Right ventricle myocardium inferior (tissue), 1 donor: ENCODE measurements at regions not wholly inside any gene's neighbourhood (a gene's known extent, or its start where the extent isn't known, plus 50 kb on each side); places are given as distances from the start of the nearest gene placed in this dataset.
"Not testable (repeated sequence)": the region's sequence is repeated elsewhere in the genome, so short reads cannot be mapped to it uniquely, and the experiment has no call there.

Experiments
- ATAC-seq: fragments of 200-7000 bp; cut with Tn5 transposase; one replicate; pipeline ENCODE4 v1.9.1; 2020; ENCODE audit warnings: mild to moderate bottlenecking, moderate library complexity
- DNase-seq: peaks from one replicate; pipeline ENCODE4 v3.0.0; 2021; ENCODE audit errors: missing footprints
- intact Hi-C: fragments of 100-400 bp; cut with DNase I; formaldehyde crosslinking; loops from one replicate; pipeline ENCODE4 v1.11.0; 2022
- donor health status: DM: no; HTN: yes; CAD: no; lungs with severe emphysema.

DNA sequence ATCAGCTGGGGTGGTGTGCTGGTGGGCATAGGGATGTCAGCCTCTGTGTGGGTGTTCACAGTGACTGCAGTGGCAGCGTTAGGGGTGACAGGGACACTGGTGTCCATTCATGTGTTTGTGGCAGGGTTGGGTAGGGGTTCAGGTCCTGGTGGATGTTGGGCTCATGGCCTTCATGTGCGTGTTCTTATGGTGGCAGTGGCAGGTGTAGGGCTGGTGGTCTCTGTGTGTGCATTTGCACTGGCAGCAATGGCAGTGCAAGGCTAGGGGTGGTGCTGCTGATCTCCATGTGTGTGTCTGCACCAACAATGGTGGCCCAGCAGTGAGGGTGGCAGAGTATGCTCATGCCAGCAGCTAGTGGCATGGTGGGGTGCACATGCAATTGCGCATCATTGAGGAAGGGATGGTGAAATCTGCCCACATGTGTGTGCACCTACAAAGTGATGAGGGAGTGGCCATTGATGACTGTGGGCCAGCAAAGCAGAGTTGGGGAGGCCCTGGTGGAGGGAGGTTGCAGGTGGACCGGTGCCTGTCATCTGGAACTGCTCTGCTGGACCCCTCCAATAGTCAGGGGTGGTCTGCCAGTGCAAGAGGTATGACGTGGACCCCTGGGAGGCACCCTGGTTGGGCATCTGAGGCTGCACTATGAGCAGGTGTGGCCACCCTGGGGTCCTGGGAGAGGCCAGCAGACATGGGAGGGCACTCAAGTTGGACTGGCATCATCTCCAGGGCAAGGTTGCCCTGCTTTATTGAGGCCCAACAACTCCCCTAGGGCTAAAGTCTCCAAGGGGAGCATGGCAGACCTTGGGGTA lies 182.9 kb downstream of the TTC6 start:
- intact Hi-C loops, result no loop called here
- DNase-seq (no peak), ATAC-seq (no peak)

DNA sequence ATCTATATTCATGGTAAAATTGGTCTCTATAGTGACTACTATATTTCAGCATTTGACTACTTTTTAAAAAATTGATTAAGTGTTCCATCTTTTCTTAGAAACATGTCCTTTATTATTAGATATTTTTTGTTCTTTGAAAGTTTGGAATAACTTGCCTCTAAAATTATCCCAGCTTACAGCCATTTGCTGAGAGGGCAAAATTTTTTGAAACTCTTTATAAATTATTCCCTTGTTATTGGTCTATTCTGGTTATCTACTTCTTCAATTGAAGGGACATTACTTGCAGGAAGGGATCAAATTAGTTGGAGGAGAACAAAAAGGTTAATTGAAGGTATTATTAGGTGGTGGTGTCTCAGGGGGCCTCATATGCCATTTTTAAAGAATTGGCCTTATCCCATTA lies 184.1 kb downstream of the TTC6 start:
- intact Hi-C loops, result no loop called here
- ATAC-seq (no peak), DNase-seq (no peak)

DNA sequence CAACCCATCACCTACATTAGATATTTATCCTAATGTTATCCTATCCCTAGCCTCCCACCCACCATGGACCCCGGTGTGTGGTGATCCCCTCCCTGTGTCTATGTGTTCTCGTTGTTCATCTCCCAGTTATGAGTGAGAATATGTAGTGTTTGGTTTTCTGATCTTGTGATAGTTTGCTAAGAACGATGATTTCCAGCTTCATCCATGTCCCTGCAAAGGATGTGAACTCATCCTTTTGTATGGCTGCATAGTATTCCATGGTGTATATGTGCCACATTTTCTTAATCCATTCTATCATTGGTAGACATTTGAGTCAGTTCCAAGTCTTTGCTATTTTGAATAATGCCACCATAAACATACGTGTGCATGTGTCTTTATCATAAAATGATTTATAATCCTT lies 185.3 kb downstream of the TTC6 start:
- ATAC-seq, DNase-seq, intact Hi-C loops: not testable (repeated sequence)

DNA sequence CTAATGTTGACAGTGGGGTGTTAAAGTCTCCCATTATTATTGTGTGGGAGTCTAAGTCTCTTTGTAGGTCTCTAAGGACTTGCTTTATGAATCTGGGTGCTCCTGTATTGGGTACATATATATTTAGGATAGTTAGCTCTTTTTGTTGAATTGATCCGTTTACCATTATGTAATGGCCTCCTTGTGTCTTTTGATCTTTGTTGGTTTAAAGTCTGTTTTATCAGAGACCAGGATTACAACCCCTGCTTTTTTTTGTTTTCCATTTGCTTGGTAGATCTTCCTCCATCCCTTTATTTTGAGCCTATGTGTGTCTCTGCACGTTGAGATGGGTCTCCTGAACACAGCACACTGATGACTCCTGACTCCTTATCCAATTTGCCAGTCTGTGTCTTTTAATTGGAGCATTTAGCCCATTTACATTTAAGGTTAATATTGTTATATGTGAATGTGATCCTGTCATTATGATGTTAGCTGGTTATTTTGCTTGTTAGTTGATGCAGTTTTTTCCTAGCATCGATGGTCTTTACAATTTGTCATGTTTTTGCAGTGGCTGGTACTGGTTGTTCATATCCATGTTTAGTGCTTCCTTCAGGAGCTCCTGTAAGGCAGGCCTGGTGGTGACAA lies 188.9 kb downstream of the TTC6 start:
- DNase-seq, ATAC-seq, intact Hi-C loops: not testable (repeated sequence)

DNA sequence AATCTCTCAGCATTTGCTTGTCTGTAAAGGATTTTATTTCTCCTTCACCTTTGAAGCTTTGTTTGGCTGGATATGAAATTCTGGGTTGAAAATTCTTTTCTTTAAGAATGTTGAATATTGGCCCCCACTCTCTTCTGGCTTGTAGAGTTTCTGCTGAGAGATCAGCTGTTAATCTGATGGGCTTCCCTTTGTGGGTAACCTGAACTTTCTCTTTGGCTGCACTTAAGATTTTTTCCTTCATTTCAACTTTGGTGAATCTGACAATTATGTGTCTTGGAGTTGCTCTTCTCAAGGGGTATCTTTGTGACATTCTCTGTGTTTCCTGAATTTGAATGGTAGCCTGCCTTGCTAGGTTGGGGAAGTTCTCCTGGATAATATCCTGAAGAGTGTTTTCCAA lies 189.4 kb downstream of the TTC6 start:
- ATAC-seq, intact Hi-C loops, DNase-seq: not testable (repeated sequence)

DNA sequence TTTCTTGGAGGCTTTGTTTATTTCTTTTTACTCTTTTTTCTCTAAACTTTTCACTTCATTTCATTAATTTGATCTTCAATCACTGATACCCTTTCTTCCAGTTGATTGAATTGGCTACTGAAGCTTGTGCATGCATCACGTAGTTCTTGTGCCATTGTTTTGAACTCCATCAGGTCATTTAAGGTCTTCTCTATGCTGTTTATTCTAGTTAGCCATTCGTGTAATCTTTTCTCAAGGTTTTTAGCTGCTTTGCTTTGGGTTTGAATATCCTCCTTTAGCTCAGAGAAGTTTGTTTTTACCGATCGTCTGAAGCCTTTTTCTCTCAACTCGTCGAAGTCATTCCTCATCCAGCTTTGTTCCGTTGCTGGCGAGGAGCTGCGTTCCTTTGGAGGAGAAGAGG lies 189.9 kb downstream of the TTC6 start:
- ATAC-seq, intact Hi-C loops, DNase-seq: not testable (repeated sequence)

DNA sequence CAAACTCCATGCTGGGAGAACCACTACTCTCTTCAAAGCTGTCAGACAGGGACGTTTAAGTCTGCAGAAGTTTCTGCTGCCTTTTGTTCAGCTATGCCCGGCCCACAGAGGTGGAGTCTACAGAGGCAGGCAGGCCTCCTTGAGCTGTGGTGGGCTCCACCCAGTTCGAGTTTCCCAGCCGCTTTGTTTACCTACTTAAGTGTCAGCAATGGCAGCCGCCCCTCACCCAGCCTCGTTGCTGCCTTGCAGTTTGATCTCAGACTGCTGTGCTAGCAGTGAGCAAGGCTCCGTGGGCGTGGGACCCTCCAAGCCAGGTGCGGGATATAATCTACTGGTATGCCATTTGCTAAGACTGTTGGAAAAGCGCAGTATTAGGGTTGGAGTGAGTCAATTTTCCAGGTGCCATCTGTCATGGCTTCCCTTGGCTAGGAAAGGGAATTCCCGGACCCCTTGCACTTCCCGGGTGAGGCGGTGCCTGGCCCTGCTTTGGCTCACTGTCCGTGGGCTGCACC lies 190.7 kb downstream of the TTC6 start:
- ATAC-seq, DNase-seq, intact Hi-C loops: not testable (repeated sequence)

DNA sequence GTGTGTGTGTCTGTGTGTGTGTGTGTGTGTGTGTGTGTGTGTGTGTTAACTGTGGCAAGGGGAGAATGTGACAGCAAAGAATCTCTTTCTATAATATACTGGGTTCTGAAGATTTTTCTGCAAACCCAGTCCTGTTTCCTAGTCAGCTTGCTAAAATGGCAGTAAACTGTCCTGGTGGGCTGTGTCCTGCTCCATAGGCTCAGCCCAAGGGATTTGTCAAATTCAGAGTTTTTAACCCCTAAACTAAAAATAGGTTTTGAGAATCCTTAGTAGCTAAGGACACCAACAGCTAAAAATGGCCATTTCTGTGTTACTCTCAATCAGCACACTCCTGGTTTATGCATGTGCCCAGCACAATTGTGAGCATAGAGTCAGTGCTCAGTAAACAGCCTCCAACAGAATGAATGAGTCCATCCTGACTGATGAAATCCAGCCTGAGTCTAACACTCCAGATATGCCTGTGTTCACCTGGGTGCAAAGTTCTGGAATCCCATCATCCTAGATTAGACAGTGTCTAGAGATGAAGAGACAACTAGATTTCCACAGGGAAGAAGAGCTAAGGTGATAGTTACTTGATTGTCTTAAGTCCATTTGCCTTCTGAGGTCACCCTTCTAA lies 192.6 kb downstream of the TTC6 start:
- no peak for ATAC-seq
- no peak for DNase-seq
- intact Hi-C loops, result no loop called here

DNA sequence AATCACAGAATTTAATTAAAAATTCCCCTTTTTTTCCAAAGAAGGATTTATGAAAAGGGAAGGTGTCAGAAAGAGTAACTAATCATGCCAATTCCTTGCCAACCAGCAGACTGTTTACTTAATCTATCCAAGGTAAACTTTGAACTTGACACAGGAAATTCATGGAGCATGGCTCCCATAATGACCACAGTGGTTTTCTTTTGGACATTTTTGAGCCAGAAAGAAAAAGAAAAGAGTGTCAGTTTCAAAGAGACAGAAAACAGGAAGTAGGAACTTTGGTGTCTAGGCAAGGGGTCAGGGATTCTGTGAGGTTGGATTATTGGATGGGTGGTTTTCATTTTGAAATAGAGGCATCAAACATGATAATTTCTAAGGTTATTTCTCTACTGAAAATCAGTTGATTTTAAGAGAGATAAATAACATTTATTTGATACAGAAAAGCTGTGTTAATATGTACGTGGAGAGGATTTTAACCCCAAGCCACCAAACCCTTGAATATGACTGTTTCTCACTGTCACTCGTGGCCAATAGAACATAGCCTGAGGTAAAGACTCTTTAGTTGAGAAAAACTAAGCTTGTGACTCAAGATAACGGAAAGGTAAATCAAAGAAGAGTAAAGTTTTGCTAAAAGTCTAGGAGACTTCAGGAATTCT lies 196.1 kb downstream of the TTC6 start:
- intact Hi-C loops, result no loop called here
- DNase-seq, result no peak
- ATAC-seq, result no peak

DNA sequence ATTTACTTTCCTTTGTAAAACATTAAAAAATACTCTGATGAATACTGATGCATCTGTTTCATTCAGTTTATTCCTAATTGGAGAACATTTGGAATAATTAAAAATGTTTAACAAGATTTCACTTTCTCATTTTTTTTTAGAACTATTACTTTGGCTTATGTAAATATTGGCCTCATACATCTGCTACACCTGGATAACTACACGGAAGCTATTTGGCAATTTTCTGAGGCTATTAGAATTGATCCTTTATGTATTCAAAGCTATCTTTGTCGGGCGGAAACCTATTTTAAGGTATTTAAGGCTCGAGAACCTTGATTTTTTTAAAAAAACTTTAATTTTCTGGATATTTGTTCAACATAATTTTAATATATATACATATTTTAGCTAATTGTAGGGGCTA lies 196.7 kb downstream of the TTC6 start:
- DNase-seq (no peak), ATAC-seq (no peak)
- intact Hi-C loops, result no loop called here

DNA sequence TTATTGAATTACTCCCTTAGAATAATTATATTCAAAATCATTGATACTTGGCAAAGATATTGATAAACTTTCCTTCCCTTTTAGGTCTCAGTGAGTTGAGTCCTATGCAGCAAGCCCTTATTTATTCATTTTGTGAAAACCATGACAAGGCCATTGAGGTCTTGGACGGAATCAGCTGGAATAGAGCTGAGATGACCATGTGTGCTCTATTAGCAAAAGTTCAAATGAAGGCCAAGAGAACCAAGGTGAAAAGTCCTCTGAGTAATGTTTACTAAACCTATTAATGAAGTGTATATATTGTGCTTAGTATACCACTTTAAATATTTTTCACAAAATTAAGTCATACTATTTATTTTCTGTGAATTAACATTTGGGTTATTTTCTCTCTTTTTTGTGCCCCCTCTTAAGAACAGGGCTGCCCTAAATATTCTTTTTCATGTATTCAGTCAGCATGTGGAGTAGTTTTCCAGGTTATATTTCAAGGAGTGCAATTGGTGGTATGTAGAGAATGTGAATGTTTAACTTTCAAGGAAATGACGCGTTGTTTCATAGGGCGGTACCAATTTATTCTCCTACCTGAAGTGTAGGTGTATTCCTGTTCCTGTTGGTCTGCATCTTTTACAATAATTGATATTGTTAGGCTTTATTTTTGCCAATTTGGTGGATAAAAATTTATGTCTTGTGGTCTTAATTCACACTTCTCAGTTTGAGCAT lies 201.4 kb downstream of the TTC6 start:
- intact Hi-C loops, result no loop called here
- no peak for DNase-seq
- ATAC-seq, result no peak

DNA sequence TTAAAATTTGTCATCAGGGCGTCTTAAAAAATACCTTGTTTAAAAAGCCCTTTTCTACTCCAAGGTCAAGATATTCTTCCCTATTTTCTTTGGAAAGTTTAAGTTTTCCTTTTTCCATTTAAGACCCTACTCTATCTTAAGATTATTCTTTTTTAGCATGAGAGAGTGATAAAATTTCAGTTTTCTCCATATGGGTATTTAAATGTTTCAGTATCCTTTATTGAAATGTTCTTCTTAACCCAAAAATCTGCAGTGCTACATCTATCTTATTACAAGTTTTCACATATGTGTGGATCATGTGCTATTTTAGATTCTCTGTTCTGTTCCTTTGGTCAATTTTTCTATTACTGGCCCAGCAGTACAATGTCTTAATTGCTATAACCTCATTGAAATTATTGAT lies 202.2 kb downstream of the TTC6 start:
- ATAC-seq, result no peak
- intact Hi-C loops, result no loop called here
- no peak for DNase-seq

DNA sequence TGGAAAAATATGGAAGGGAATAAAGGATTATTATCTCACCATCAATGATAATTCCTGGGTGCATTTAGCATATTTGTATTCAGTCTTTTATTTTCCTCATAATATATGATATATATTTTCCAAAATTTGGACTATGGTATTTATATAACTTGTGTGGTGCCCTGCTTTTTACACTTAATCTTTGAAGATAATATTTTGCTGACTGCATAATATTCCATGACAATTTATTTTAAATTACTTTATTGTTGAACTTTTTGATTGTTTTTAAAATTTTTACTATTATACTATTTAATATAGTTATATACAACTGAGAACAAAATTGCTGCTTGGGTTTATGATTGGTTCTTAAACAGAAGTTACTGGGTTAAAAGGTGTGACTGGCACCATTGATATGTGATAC lies 212.3 kb downstream of the TTC6 start:
- intact Hi-C loops, result no loop called here
- DNase-seq (no peak), ATAC-seq (no peak)

DNA sequence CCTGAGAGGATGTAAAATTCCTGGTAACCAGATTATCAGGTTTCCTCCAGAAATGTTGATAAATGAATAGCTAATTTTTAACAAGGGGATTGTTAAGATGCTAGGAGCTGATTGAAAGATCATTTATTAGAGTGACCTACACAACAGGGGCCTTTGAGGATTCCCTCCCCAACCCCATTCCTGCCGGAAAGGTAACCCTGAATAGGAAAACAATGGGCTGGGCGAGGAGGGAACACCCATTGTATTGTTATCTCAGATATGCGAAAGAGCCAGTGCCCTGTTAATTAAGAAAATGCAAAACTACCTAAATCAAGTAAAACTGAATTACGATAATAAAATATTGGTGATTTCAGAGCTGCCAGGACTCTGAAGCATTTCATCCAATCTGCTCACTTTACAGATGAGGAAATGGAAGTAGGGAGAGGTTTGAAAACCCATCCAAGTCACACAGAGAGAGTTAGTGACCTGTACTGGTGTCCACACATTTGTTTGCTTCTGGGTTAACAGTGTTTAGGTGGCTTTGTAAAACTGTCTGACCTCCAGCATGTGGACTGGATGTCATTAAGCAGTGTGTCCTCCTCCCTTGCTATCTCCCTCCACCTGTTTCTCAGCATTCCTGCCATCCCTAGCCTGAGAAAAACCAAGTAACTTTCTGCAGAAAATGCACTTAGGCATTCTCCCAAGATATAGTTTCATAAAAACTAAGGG lies 214.8 kb downstream of the TTC6 start:
- intact Hi-C loops, result no loop called here
- ATAC-seq, result no peak

DNA sequence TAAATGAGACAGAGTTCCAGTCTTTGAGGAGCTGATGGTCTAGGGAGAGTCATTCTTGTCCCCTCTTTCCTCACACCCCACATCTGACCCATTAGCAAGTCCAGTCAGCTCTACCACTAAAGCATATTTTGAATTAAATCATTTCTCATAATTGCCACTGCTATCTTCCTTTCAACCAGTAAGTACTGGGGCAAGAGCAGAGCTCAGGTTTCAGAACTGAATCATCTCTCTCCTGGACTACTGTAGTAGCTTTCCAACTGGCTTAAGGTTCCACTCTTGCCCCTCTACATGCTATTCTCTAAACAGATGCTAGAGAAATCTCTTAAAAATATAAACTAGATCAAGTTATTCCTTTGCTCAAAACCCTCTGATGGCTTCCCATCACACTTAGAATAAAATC lies 218.3 kb downstream of the TTC6 start:
- intact Hi-C loops, result no loop called here
- no peak for DNase-seq
- no peak for ATAC-seq

More for the DNA sequence above, 214.8 kb downstream of the TTC6 start:
- no peak for DNase-seq

DNA sequence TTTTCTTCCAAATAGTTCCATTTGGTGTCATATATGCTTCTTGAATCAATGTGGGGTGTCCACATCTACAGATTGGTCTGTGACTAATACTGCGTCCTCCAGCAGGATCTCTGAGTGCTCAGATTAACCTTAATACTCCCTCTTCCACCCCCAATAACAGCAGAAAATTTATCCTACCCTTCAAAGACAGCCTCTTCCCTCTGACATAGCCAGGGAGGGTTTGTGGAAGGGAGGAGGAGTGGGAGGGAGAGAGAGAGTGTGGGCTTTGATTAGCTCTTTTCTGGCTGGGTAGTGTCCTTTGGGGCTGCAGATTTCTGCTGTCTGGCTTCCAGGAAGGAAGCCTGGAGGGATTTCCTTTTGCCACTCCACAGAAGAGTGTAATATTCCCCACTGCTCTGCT lies 220.7 kb downstream of the TTC6 start:
- ATAC-seq (no peak), DNase-seq (no peak)
- intact Hi-C loops, result no loop called here

DNA sequence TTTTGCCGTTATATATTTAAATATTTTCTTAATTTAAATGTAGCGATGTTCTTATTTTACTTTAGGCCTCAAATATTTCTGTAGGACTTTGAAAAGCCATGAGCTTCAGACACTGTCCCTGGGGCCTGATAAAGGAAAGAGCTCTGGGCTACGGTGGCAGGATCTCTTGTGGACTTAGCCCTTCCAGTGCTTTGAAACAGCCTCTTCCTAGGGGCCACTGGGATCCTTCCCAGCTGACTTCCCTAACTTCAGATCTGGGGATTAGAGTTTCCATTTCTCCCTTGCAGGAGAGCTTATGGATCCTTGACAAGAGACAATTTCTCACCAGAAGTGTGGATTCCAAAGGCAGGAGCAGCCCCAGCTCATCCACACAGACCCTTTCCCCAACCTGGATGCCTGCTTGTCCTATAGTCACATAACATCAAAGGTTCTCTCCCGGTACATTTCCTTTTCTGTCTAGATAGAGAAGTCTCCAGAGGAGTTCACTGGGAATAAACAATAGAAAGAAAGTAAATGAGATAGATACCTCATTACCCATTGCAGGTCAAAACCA lies 221.4 kb downstream of the TTC6 start:
- intact Hi-C loops, result no loop called here
- DNase-seq (no peak), ATAC-seq (no peak)
